HUES48 (cell line): ENCODE measurements at regions not wholly inside any gene's neighbourhood (a gene's known extent, or its start where the extent isn't known, plus 50 kb on each side); places are given as distances from the start of the nearest gene placed in this dataset.

Source experiments
- H3K27ac ChIP-seq: one replicate; pipeline ENCODE4 v1.7.0; 2013; ENCODE audit warnings: low read depth, low read length, inconsistent platforms
- H3K27me3 ChIP-seq: 2 replicates; pipeline ENCODE4 v1.6.1; 2013; ENCODE audit warnings: mild to moderate bottlenecking, low read length; ENCODE audit not compliant: control insufficient read depth, insufficient read depth
- H3K36me3 ChIP-seq: 2 replicates; pipeline ENCODE4 v1.6.1; 2013; ENCODE audit warnings: low read length; ENCODE audit not compliant: control insufficient read depth, insufficient read depth
- H3K4me1 ChIP-seq: 2 replicates; pipeline ENCODE4 v1.6.1; 2013; ENCODE audit warnings: mild to moderate bottlenecking, low read length; ENCODE audit not compliant: control insufficient read depth, insufficient read depth
- H3K4me3 ChIP-seq: 2 replicates; pipeline ENCODE4 v1.5.1; 2013; ENCODE audit warnings: mild to moderate bottlenecking, low read depth, low read length
- H3K9ac ChIP-seq: 2 replicates; pipeline ENCODE4 v1.6.1; 2013; ENCODE audit warnings: mild to moderate bottlenecking, low read depth, low read length, moderate library complexity
- H3K9me3 ChIP-seq: 2 replicates; pipeline ENCODE4 v1.6.1; 2013; ENCODE audit warnings: low read length; ENCODE audit not compliant: control insufficient read depth, insufficient read depth

DNA sequence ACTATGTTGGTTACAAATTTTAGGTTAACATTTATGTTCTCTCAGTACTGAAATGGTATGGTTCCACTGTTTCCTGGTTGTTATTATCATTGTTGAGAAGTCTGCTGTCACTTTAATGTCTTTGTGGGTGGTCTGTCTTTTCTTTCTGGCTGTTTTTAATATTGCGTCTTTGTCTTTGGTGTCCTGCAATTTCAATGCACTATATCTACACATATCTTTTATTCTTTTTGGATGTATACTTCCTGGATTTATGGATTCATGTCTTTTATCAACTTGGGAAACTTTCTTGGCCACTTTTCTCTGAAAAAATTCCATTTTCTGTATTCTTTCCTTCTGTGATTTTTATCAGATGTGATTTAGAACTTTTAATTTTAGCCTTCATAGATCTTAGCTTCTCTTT lies 250.2 kb downstream of the BUB3 start:
- no peak overlapping the region for H3K9ac ChIP-seq
- H3K36me3 ChIP-seq, result no peaks in the 10 kb centered on the region

DNA sequence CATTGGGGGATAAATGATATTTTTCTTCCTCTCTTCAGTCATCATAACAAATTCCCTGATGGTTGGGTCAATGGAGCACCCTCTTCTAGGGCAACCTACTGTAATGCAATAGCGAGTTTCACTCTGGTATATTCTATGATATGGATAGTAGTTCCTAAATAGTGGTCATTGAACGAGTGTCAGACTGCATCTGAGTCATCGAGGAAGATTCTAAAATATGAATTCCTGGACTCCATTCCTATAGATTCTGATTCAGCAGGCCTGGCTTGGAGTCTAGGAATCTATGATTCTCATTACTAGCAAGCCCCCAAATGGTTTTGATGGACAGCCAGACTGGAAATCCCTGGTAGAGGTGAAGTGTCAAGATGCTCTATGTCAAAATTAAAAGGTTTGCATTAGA lies 254.5 kb downstream of the BUB3 start:
- Histone ChIP-seq H3K9me3 (peaks cover 14% of the 10 kb centered on the region; the same call in 1 of the 2 replicates), H3K27me3 (no peaks in the 10 kb centered on the region), H3K9ac (no peak overlapping the region), H3K36me3 (no peaks in the 10 kb centered on the region), H3K4me3 (no peak overlapping the region), H3K27ac (no peak overlapping the region), H3K4me1 (no peaks in the 10 kb centered on the region)

More for the DNA sequence above, 250.2 kb downstream of the BUB3 start:
- Histone ChIP-seq H3K27me3 (no peaks in the 10 kb centered on the region), H3K9me3 (peaks cover 18% of the 10 kb centered on the region; the same call in 1 of the 2 replicates), H3K4me1 (no peaks in the 10 kb centered on the region), H3K27ac (no peak overlapping the region), H3K4me3 (no peak overlapping the region)

DNA sequence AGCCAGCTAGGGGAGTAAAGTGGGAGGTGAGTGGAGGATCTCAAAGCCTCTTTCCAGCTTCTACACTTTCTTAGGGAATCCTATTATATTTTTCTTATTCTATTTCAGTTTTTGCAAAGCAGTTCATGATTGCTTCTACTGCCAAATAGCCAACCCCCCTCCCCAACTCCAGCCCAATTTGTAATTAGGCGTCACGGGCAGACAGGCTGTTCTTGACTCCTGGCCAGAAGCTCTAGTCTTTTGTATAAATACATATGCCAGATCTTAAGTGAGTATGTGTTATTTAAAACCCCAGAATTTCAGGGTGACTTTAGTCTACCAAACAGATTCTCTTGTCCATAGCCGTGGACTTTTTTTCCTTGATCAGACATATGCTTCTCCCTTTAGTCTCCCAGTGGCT lies 255.2 kb downstream of the BUB3 start:
- no peak overlapping the region for H3K4me3 ChIP-seq
- no peaks in the 10 kb centered on the region for H3K27me3 ChIP-seq
- H3K9ac ChIP-seq, result no peak overlapping the region
- no peaks in the 10 kb centered on the region for H3K4me1 ChIP-seq
- H3K36me3 ChIP-seq, result no peaks in the 10 kb centered on the region
- no peak overlapping the region for H3K27ac ChIP-seq
- peaks cover 8% of the 10 kb centered on the region; the same call in 1 of the 2 replicates for H3K9me3 ChIP-seq

- H3K27ac ChIP-seq, result no peak overlapping the region
- no peak overlapping the region for H3K9ac ChIP-seq
- H3K27me3 ChIP-seq, result no peaks in the 10 kb centered on the region
- no peak overlapping the region for H3K4me3 ChIP-seq
- H3K9me3 ChIP-seq, result peaks cover 3% of the 10 kb centered on the region; the same call in 1 of the 2 replicates
- H3K36me3 ChIP-seq, result no peaks in the 10 kb centered on the region
- H3K4me1 ChIP-seq, result no peaks in the 10 kb centered on the region
These were observed 255.7 kb downstream of the BUB3 start for GRCh38 chr10:123409884-123410283.

GRCh38 chr10:123413353-123413752 lies 252.8 kb upstream of the GPR26 start:
- Histone ChIP-seq H3K27ac (no peak overlapping the region), H3K9me3 (no peaks in the 10 kb centered on the region), H3K36me3 (no peaks in the 10 kb centered on the region), H3K4me3 (no peak overlapping the region), H3K27me3 (no peaks in the 10 kb centered on the region), H3K9ac (no peak overlapping the region), H3K4me1 (no peaks in the 10 kb centered on the region)

DNA sequence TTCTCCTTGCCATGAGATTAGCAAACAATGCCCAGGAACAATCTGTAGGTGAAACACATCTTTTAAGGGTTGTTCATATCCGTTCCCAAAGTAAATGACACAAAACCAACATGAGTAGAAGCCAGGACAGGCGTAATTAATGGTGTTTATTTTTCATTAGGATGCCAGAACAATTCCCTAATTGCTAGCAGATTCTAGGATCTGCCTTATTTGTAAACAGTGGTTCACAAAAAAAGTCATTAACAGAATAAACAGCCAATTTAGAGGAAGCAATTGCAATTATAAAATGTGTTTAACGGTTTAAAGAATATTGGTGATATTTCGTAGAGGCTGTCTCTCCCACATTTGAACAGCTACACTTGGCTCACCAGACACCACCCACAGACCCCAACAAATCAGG lies 250.6 kb upstream of the GPR26 start:
- H3K9ac ChIP-seq, result no peak overlapping the region
- no peaks in the 10 kb centered on the region for H3K4me1 ChIP-seq
- H3K27me3 ChIP-seq, result no peaks in the 10 kb centered on the region
- no peak overlapping the region for H3K4me3 ChIP-seq
- no peak overlapping the region for H3K27ac ChIP-seq
- H3K36me3 ChIP-seq, result no peaks in the 10 kb centered on the region
- H3K9me3 ChIP-seq, result no peaks in the 10 kb centered on the region

GRCh38 chr10:123417414-123417813 lies 248.7 kb upstream of the GPR26 start:
- H3K4me3 ChIP-seq, result no peak overlapping the region
- no peak overlapping the region for H3K27ac ChIP-seq
- no peaks in the 10 kb centered on the region for H3K36me3 ChIP-seq
- no peaks in the 10 kb centered on the region for H3K9me3 ChIP-seq
- H3K4me1 ChIP-seq, result no peaks in the 10 kb centered on the region
- H3K27me3 ChIP-seq, result no peaks in the 10 kb centered on the region
- no peak overlapping the region for H3K9ac ChIP-seq

DNA sequence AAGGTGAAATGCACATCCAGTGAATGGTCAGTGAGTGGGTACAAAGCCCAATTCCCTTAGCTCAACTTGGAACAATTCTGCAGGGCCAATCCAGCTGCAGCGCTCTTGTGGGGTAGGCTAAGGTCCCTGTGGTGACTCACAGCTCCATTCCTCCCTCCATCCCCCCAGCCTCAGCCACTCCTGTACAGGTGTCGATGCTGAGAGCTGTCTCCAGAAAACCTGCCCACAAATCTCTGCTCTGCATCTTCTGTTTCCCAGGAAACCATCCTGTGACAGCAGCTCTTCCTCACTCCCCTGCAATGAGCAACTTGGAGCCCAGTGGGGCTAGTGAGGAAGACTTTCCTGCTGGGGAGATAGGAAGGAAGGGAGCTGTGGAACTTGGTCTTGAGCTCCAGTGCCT lies 244.7 kb upstream of the GPR26 start:
- H3K9ac ChIP-seq, result no peak overlapping the region
- no peaks in the 10 kb centered on the region for H3K36me3 ChIP-seq
- H3K4me1 ChIP-seq, result 0 out of 2 replicates have a peak, but pooled peaks cover 2% of the 10 kb centered on the region
- H3K27ac ChIP-seq, result no peak overlapping the region
- H3K4me3 ChIP-seq, result no peak overlapping the region
- no peaks in the 10 kb centered on the region for H3K9me3 ChIP-seq
- H3K27me3 ChIP-seq, result no peaks in the 10 kb centered on the region

GRCh38 chr10:123422261-123422660 lies 243.9 kb upstream of the GPR26 start:
- H3K9me3 ChIP-seq, result no peaks in the 10 kb centered on the region
- H3K4me1 ChIP-seq, result 0 out of 2 replicates have a peak, but pooled peaks cover 2% of the 10 kb centered on the region
- H3K36me3 ChIP-seq, result no peaks in the 10 kb centered on the region
- H3K4me3 ChIP-seq, result no peak overlapping the region
- no peak overlapping the region for H3K9ac ChIP-seq
- no peaks in the 10 kb centered on the region for H3K27me3 ChIP-seq
- no peak overlapping the region for H3K27ac ChIP-seq

DNA sequence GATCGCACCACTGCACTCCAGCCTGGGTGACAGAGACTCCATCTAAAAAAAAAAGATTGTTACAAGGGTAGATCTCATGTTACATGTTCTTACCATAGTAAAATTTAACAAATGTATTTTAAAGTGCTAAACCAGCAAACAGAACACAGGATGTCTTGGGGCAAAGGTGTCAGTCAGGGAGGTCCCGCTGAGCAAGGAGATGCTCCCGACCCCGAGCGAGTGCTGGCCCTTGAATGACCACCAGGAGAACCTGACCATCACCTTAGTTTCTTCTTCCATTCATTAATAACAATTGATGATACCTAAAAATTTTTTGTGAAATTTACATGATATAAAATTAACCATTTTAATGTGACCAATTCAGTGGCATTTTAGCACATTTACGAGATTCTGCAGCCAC lies 241.6 kb upstream of the GPR26 start:
- H3K36me3 ChIP-seq, result no peaks in the 10 kb centered on the region
- H3K9ac ChIP-seq, result no peak overlapping the region
- peaks cover 8% of the 10 kb centered on the region for H3K4me1 ChIP-seq
- no peak overlapping the region for H3K27ac ChIP-seq
- no peaks in the 10 kb centered on the region for H3K9me3 ChIP-seq
- H3K4me3 ChIP-seq, result no peak overlapping the region
- H3K27me3 ChIP-seq, result no peaks in the 10 kb centered on the region

DNA sequence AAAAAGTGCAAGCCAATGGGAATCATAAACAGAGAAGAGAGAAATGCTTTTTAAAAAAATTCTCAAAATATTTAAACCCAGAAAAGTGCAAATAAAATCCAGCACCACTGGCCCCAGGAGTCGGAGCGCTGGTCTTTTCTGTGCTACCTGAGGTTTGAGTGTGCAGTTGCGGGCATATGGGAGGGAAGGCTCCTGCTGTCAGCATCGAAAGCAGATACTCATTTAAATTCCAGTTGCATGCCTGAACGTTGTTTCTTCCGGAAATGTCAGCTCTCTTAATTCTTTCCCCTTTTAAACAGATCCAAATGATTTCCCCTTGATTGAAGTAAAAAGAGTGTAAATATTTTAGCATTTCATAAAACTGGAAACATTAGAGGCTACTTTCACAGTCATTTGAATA lies 240.5 kb upstream of the GPR26 start:
- no peak overlapping the region for H3K4me3 ChIP-seq
- no peaks in the 10 kb centered on the region for H3K9me3 ChIP-seq
- H3K36me3 ChIP-seq, result no peaks in the 10 kb centered on the region
- no peaks in the 10 kb centered on the region for H3K27me3 ChIP-seq
- no peak overlapping the region for H3K27ac ChIP-seq
- H3K9ac ChIP-seq, result no peak overlapping the region
- H3K4me1 ChIP-seq, result peaks cover 17% of the 10 kb centered on the region
